ENCODE measurements at regions not wholly inside any gene's neighbourhood (a gene's known extent, or its start where the extent isn't known, plus 50 kb on each side); places are given as distances from the start of the nearest gene placed in this dataset.

DNA sequence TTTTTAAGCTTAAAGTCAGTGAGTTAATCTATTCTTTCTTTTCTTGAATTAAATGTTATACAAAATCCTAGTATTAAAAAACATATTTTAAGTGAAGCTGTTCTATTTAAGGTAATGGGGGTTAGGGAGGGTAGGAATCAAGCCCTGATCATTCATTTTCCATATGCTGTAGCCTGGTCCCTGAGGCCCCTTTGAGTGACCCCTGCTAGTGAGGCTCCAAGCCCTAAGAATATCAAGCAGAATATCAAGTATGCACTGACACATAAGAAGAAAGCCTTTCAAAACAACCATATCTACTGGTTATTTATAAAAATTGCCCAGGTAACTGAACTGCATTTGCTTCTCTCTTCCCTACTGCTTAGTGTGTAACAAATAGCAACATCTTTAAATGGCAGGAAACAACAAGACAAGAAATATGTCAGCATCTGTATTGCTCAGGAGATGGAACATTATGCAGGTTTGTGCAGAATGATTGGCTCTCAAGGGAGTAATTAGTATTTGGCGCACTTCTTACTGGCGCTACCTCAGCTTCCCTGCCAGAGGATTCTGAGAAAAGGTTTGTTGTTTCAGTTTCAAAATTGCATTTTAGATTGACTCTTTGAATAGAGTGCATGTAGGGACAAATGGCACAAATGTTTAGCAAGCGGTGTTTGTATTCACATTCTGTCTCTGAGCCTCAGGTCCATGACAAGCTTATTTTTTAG lies 223.0 kb downstream of the DUSP6 start:
- Histone ChIP-seq H3K27me3 (ENCODE audit: low read depth, low read length) (no peaks in the 10 kb centered on the region), H3K27ac (ENCODE audit: low read length) (no peak overlapping the region), H3K4me3 (ENCODE audit: low read depth in 1 of 2, low read length in 2 of 2) (no peak overlapping the region), H3K36me3 (ENCODE audit: control insufficient read depth in 1 of 2, insufficient read depth in 2 of 2, low read length in 2 of 2) (no peaks in the 10 kb centered on the region), H3K4me1 (ENCODE audit: control insufficient read depth in 1 of 2, insufficient read depth in 2 of 2, low read length in 2 of 2) (no peaks in the 10 kb centered on the region), H3K9me3 (ENCODE audit: control insufficient read depth in 1 of 2, low read length in 2 of 2) (no peaks in the 10 kb centered on the region)

DNA sequence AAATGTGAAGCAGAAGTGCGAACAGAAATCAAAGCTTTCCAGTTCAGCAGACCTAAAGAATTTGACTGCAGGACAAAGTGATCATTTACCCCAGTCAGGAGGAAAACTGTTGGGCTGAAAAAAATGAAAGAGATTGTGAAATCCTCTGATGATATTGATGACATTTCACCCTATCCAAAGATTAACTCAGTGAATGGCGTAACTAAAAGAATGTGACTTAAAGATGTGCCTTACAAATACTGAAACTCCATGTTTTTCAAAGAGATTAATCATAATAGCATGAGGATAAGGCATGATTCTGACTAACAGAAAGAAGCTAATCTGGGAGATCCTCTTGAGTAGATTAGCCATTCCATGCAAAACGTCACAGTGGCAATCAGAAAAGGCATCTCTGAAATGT lies 225.6 kb downstream of the DUSP6 start:
- H3K36me3 ChIP-seq (ENCODE audit: control insufficient read depth in 1 of 2, insufficient read depth in 2 of 2, low read length in 2 of 2) = no peaks in the 10 kb centered on the region
- H3K4me1 ChIP-seq (ENCODE audit: control insufficient read depth in 1 of 2, insufficient read depth in 2 of 2, low read length in 2 of 2) = no peaks in the 10 kb centered on the region
- no peak overlapping the region for H3K27ac ChIP-seq (ENCODE audit: low read length)
- H3K9me3 ChIP-seq (ENCODE audit: control insufficient read depth in 1 of 2, low read length in 2 of 2) = no peaks in the 10 kb centered on the region
- no peaks in the 10 kb centered on the region for H3K27me3 ChIP-seq (ENCODE audit: low read depth, low read length)
- H3K4me3 ChIP-seq (ENCODE audit: low read depth in 1 of 2, low read length in 2 of 2) = no peak overlapping the region

DNA sequence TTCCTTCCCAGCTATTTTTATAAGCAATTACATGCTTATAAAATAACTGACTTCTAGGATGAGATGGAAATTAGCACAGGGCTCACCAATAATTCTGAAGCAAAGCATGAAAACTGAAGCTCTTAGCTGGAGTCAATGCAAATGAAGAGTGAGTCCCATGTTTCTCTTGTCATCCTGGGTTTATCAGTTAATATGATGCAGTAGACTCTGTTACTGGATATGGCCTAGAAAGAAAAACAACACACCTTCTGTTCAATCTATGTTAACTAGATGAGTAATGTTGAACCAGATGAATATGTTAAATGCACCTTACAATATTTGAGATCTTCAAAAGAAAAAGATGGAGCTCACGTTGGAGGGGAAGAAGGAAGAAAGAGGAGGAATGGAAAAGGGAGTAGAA lies 229.4 kb downstream of the DUSP6 start:
- Histone ChIP-seq H3K27me3 (ENCODE audit: low read depth, low read length) (no peaks in the 10 kb centered on the region), H3K27ac (ENCODE audit: low read length) (no peak overlapping the region), H3K4me1 (ENCODE audit: control insufficient read depth in 1 of 2, insufficient read depth in 2 of 2, low read length in 2 of 2) (no peaks in the 10 kb centered on the region), H3K36me3 (ENCODE audit: control insufficient read depth in 1 of 2, insufficient read depth in 2 of 2, low read length in 2 of 2) (no peaks in the 10 kb centered on the region), H3K9me3 (ENCODE audit: control insufficient read depth in 1 of 2, low read length in 2 of 2) (no peaks in the 10 kb centered on the region), H3K4me3 (ENCODE audit: low read depth in 1 of 2, low read length in 2 of 2) (no peak overlapping the region)

DNA sequence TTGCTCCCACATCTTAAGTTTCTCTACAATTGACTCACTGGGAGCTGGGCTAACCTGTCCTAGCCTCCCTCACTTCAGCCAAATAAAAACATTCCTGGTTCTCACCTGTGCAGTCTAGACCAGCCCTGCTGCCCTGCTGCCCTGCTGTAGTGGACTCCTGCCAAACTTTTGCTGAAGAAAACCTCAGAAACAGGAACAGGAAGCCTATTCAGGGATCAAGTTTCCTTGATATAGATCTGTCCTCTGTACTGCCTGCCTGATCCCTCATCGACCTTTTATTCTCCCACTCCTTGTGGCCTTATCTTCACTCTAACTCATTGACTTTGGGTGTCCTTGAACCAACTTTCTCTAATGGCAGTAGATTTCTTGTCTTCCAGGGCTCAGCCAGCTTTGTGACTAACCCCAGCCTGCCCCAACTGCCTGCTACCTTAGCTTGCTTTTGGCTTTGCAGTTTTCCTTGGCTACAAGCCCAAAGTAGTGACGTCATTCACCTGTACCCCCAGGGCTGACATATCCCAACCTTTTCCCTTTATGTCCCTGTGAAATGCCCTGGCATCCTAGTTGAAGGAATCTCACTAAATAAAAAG lies 234.8 kb downstream of the DUSP6 start:
- H3K27ac ChIP-seq (ENCODE audit: low read length) = no peak overlapping the region
- H3K27me3 ChIP-seq (ENCODE audit: low read depth, low read length) = no peaks in the 10 kb centered on the region
- no peaks in the 10 kb centered on the region for H3K4me1 ChIP-seq (ENCODE audit: control insufficient read depth in 1 of 2, insufficient read depth in 2 of 2, low read length in 2 of 2)
- no peak overlapping the region for H3K4me3 ChIP-seq (ENCODE audit: low read depth in 1 of 2, low read length in 2 of 2)
- no peaks in the 10 kb centered on the region for H3K9me3 ChIP-seq (ENCODE audit: control insufficient read depth in 1 of 2, low read length in 2 of 2)
- H3K36me3 ChIP-seq (ENCODE audit: control insufficient read depth in 1 of 2, insufficient read depth in 2 of 2, low read length in 2 of 2) = no peaks in the 10 kb centered on the region

DNA sequence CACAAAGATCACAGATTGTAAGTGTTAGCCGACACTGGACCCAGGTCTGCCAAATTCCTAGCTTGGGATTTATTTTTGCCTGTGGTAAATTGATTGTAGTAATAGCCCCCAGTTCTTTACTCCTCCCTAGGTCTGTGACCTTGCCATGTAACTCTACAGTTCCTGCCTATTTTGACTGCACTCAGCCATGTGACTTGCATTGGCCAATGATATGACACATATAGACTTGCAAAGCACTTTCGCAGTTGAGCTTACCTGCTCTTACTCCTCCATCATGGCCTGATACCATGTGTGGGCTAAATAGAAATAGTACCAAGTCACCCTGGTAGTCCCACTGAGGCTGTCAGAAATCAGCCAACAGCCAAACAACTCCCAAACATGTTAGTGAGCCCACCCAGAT lies 240.3 kb downstream of the DUSP6 start:
- Histone ChIP-seq H3K36me3 (ENCODE audit: control insufficient read depth in 1 of 2, insufficient read depth in 2 of 2, low read length in 2 of 2) (no peaks in the 10 kb centered on the region), H3K9me3 (ENCODE audit: control insufficient read depth in 1 of 2, low read length in 2 of 2) (no peaks in the 10 kb centered on the region), H3K27me3 (ENCODE audit: low read depth, low read length) (no peaks in the 10 kb centered on the region), H3K27ac (ENCODE audit: low read length) (no peak overlapping the region), H3K4me3 (ENCODE audit: low read depth in 1 of 2, low read length in 2 of 2) (no peak overlapping the region), H3K4me1 (ENCODE audit: control insufficient read depth in 1 of 2, insufficient read depth in 2 of 2, low read length in 2 of 2) (no peaks in the 10 kb centered on the region)

DNA sequence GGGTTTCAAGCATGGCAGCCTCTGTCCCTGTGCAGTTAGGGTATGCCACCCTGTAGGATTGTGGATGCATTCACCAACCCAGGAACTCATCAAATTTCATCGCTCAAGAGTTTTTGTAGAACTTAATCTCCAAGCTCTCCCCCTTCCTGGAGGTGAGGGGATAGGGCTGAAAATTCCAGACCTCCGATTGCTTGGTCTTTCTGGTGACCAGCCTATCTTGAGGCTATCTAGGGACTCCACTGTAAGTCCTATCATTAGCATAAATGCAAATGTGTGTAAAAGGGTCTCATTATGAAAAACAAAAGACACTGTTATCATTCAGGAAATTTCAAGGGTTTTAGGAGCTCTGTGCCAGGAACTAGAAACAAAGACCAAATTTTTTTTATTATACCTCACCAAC lies 244.0 kb downstream of the DUSP6 start:
- H3K27me3 ChIP-seq (ENCODE audit: low read depth, low read length) = no peaks in the 10 kb centered on the region
- H3K27ac ChIP-seq (ENCODE audit: low read length) = no peak overlapping the region
- H3K4me1 ChIP-seq (ENCODE audit: control insufficient read depth in 1 of 2, insufficient read depth in 2 of 2, low read length in 2 of 2) = no peaks in the 10 kb centered on the region
- H3K4me3 ChIP-seq (ENCODE audit: low read depth in 1 of 2, low read length in 2 of 2) = no peak overlapping the region
- no peaks in the 10 kb centered on the region for H3K36me3 ChIP-seq (ENCODE audit: control insufficient read depth in 1 of 2, insufficient read depth in 2 of 2, low read length in 2 of 2)
- H3K9me3 ChIP-seq (ENCODE audit: control insufficient read depth in 1 of 2, low read length in 2 of 2) = no peaks in the 10 kb centered on the region

DNA sequence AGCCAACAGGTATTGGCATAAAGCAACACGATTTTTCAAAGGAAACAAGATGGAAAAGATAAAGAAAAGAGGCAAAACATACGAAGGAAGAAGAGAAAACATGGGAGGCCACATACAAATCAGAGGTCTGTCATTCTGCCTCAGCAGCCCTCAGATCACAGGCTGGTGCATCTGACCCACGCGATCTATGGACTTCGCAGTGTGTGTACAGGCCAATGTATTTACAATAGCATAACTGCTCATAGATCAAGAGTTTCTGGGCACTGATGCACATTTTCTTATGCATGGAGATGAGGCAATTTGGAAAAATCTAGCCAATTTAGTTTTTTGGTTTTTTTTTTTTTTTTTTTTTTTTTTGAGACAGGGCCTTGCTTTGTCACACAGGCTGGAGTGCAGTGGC lies 245.4 kb downstream of the DUSP6 start:
- no peaks in the 10 kb centered on the region for H3K9me3 ChIP-seq (ENCODE audit: control insufficient read depth in 1 of 2, low read length in 2 of 2)

DNA sequence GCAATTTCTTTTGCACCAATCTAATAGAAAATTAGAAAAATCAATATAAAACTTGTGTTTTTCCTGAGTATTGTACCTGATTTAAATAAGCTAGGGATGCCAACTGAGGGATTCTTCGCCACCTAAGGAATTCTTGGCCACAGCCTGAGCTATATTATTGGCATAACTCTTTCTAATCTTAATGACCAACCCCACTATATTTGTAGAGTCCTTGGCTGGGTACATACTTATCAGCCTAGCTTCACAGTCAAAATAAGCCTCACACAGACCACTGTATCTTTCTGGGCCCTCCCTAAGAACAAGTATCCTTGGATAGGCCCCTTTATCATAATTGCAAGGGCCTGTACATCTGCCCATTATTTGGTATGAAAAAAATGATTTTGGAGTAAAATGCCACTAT lies 247.1 kb downstream of the DUSP6 start:
- no peaks in the 10 kb centered on the region for H3K36me3 ChIP-seq (ENCODE audit: control insufficient read depth in 1 of 2, insufficient read depth in 2 of 2, low read length in 2 of 2)
- no peak overlapping the region for H3K4me3 ChIP-seq (ENCODE audit: low read depth in 1 of 2, low read length in 2 of 2)
- H3K27ac ChIP-seq (ENCODE audit: low read length) = no peak overlapping the region
- H3K4me1 ChIP-seq (ENCODE audit: control insufficient read depth in 1 of 2, insufficient read depth in 2 of 2, low read length in 2 of 2) = no peaks in the 10 kb centered on the region
- no peaks in the 10 kb centered on the region for H3K27me3 ChIP-seq (ENCODE audit: low read depth, low read length)
- H3K9me3 ChIP-seq (ENCODE audit: control insufficient read depth in 1 of 2, low read length in 2 of 2) = no peaks in the 10 kb centered on the region

More for the DNA sequence above, 245.4 kb downstream of the DUSP6 start:
- no peaks in the 10 kb centered on the region for H3K4me1 ChIP-seq (ENCODE audit: control insufficient read depth in 1 of 2, insufficient read depth in 2 of 2, low read length in 2 of 2)
- H3K27ac ChIP-seq (ENCODE audit: low read length) = no peak overlapping the region
- H3K27me3 ChIP-seq (ENCODE audit: low read depth, low read length) = no peaks in the 10 kb centered on the region
- no peaks in the 10 kb centered on the region for H3K36me3 ChIP-seq (ENCODE audit: control insufficient read depth in 1 of 2, insufficient read depth in 2 of 2, low read length in 2 of 2)
- H3K4me3 ChIP-seq (ENCODE audit: low read depth in 1 of 2, low read length in 2 of 2) = no peak overlapping the region

DNA sequence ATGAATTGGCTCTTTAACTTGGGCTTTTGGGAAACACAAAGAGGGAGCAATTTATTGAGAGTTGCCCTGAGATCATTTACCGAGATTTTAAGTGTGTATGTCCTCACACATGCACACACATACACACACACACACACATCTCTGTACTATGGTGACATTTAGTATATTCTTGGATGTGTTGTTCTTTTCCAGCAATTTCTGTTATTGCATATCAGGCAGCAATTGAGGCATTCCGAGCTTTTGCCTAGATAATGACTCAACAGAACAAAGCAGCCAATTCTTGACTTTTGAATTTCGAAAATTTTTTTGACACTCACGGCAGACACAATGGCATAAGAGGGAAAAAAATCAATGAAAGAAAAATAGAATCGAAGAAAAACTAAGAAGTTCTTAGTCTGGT lies 248.5 kb downstream of the DUSP6 start:
- Histone ChIP-seq H3K4me3 (ENCODE audit: low read depth in 1 of 2, low read length in 2 of 2) (no peak overlapping the region), H3K27me3 (ENCODE audit: low read depth, low read length) (no peaks in the 10 kb centered on the region), H3K4me1 (ENCODE audit: control insufficient read depth in 1 of 2, insufficient read depth in 2 of 2, low read length in 2 of 2) (no peaks in the 10 kb centered on the region), H3K36me3 (ENCODE audit: control insufficient read depth in 1 of 2, insufficient read depth in 2 of 2, low read length in 2 of 2) (no peaks in the 10 kb centered on the region), H3K27ac (ENCODE audit: low read length) (no peak overlapping the region), H3K9me3 (ENCODE audit: control insufficient read depth in 1 of 2, low read length in 2 of 2) (no peaks in the 10 kb centered on the region)

DNA sequence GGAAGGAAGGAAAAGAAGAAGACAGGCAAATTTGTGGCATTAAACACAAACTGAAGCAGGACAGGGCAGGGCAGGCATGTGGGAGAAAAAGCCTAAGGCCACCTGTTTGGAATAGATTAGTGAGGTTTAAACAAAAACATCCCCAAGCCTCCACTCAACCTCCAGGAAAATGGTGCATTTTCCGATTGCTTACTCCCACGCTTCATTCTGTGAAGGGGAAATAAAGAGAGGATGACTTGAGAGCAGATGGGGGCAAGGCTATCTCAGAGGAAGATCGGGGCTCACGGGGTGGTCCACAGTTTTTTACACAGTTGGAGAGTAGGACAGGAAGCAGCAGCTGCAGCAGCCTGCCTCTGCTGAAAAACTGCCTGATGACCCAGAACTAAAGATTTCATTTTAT lies 250.9 kb downstream of the DUSP6 start:
- no peak overlapping the region for H3K4me3 ChIP-seq (ENCODE audit: low read depth in 1 of 2, low read length in 2 of 2)
- H3K9me3 ChIP-seq (ENCODE audit: control insufficient read depth in 1 of 2, low read length in 2 of 2) = no peaks in the 10 kb centered on the region
- no peaks in the 10 kb centered on the region for H3K4me1 ChIP-seq (ENCODE audit: control insufficient read depth in 1 of 2, insufficient read depth in 2 of 2, low read length in 2 of 2)
- no peaks in the 10 kb centered on the region for H3K27me3 ChIP-seq (ENCODE audit: low read depth, low read length)
- no peak overlapping the region for H3K27ac ChIP-seq (ENCODE audit: low read length)
- no peaks in the 10 kb centered on the region for H3K36me3 ChIP-seq (ENCODE audit: control insufficient read depth in 1 of 2, insufficient read depth in 2 of 2, low read length in 2 of 2)

DNA sequence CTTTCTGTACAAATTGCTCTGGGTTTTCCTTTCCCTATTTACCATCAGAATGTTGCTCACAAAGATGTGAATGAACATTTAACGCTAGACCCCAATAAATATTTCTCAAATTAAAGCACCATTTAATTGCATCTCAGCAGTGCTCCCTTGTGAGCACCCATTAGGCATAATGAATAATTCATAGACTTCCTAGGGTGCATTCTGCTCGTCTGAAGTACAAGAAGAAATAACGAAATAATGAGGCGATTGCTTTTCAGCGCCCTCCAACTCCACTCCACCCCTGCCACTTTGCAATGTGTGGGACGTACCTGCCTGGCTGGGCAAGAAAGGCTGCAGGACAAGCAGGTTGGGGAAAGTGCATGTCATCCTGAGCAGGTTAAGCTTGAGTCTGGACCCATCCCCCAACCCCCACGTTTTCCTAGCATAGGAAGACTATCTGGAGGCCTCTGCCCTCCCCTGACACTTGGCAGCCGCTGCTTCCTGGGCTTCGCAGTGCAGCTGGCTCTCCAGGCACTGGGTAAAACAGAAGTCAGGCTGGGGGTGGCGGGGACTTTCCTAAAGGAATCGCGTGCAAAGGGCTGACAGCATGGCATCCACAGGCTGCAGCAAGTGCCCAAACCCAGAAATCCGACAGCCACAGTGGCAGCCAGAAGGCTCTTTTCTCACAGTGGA lies 253.7 kb downstream of the DUSP6 start:
- no peak overlapping the region for H3K4me3 ChIP-seq (ENCODE audit: low read depth in 1 of 2, low read length in 2 of 2)

More for the DNA sequence above, 253.7 kb downstream of the DUSP6 start:
- no peaks in the 10 kb centered on the region for H3K9me3 ChIP-seq (ENCODE audit: control insufficient read depth in 1 of 2, low read length in 2 of 2)
- no peak overlapping the region for H3K27ac ChIP-seq (ENCODE audit: low read length)
- no peaks in the 10 kb centered on the region for H3K27me3 ChIP-seq (ENCODE audit: low read depth, low read length)
- no peaks in the 10 kb centered on the region for H3K4me1 ChIP-seq (ENCODE audit: control insufficient read depth in 1 of 2, insufficient read depth in 2 of 2, low read length in 2 of 2)
- H3K36me3 ChIP-seq (ENCODE audit: control insufficient read depth in 1 of 2, insufficient read depth in 2 of 2, low read length in 2 of 2) = no peaks in the 10 kb centered on the region
